Stimulated activated CD4-positive, alpha-beta T cell treated with anti-CD3 and anti-CD28 coated beads, Interleukin-4, amount 100 ng/mL, for 4 hours (primary cell): ENCODE measurements at regions not wholly inside any gene's neighbourhood (a gene's known extent, or its start where the extent isn't known, plus 50 kb on each side); places are given as distances from the start of the nearest gene placed in this dataset.
"Not testable (repeated sequence)": the region's sequence is repeated elsewhere in the genome, so short reads cannot be mapped to it uniquely, and the experiment has no call there.

Experiments used
- DNase-seq, 2 experiments: peaks; one replicate each; pipeline ENCODE4 v3.0.0-alpha.2; 2020

DNA sequence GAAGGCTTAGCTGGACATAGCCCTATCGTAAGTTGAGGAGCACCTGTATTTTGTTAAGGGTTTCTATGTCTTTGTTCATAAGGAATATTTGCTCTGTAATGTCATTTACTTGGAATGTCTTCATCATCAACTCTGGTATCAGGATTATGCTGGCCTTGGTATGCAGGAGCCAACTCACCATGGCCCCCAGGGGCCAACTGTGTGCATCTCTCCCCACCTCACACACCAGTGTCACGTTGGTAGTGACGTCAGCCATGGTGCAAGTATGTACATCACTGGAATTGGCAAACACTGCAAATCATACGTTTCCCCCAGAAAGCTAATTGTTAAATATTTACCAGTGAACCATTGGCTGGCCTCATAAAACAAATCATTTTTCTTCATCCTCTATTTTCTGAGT lies 70.8 kb downstream of the YTHDF1 start:
- DNase-seq, result no peak

- DNase-seq, result no peak
Observed at GRCh38 chr20:63142933-63143332, 73.0 kb downstream of the YTHDF1 start.

GRCh38 chr20:63141531-63141930 lies 74.4 kb downstream of the YTHDF1 start:
- DNase-seq, result no peak

- no peak for DNase-seq
Observed at GRCh38 chr20:63140514-63141433, 75.2 kb downstream of the YTHDF1 start.

GRCh38 chr20:63139837-63140236 lies 76.1 kb downstream of the YTHDF1 start:
- DNase-seq, result no peak

GRCh38 chr20:63139356-63139755 lies 76.6 kb downstream of the YTHDF1 start:
- no peak for DNase-seq

GRCh38 chr20:63138855-63139341 lies 77.0 kb downstream of the YTHDF1 start:
- no peak for DNase-seq

DNA sequence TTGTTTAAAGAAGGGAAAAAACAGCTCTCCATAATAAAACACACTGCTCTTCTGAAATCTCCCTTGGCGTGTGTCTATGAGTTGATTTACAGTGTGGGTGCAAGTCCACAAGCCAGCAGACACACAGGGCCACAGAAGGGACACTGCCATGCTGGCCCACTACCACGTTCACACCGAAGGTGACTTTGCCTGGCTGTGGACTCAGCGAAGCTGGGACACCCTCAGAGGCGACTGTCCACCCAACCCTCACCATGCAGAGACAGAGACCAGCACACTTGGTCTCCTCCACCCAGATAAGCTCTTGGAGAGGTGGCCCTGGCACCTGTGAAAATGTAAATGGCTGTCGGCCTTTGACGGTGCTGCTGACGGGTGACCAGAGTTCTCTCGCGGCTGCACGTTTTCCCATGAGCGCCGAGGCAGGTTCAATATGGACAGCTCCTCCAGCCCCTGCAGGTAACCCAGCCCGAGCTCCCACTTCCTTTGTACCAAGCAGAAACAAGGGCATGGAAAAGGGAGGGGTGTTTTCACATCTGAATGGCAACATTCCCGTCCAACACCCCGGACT lies 78.0 kb downstream of the YTHDF1 start:
- DNase-seq, result no peak

DNA sequence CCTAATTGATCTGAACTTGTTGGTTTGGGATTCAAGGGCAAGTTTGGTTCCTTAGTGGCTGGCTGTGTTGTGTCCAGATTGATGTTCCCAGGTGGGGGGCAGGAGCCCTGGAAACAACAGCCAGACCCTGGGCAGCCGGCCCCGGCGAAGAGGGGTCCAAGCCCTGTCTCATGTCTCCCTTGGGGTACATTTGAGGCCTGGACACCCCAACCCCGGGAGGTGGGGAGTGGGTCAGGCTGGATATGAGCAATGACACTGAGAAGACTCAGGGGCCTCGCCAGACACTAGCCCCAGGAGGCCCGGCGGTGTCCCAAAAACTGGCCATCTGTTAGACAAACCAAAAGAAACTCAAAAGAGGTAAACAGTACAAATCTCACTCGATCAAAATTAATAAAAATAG lies 79.6 kb downstream of the YTHDF1 start:
- no peak for DNase-seq

DNA sequence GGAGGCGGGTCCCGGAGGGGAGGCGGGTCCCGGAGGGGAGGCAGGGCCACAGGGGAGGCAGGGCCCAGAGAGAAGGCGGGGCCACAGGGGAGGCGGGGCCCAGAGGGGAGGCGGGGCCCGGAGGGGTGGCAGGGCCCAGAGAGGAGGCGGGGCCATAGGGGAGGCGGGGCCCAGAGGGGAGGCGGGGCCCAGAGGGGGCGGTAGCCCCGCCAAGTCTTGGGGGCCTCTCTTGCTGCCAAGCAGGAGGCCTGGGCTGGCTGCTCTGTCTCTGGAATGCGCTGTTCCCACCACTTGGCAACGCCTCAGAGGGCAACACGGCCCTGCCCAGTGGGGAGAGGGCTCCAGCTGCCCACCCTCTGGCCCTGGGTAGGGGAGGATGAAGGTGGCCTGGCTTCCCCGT lies 80.5 kb downstream of the YTHDF1 start:
- no peak for DNase-seq

DNA sequence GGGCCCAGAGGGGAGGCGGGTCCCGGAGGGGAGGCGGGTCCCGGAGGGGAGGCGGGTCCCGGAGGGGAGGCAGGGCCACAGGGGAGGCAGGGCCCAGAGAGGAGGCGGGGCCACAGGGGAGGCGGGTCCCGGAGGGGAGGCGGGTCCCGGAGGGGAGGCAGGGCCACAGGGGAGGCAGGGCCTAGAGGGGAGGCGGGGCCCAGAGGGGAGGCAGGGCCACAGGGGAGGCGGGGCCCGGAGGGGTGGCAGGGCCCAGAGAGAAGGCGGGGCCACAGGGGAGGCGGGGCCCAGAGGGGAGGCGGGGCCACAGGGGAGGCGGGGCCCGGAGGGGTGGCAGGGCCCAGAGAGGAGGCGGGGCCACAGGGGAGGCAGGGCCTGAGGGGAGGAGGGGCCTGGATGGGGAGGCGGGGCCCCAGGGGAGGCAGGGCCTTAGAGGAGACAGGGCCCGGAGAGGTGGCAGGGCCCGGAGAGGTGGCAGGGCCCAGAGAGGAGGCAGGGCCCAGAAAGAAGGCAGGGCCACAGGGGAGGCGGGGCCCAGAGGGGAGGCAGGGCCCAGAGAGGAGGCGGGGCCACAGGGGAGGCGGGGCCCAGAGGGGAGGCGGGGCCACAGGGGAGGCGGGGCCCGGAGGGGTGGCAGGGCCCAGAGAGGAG lies 81.1 kb downstream of the YTHDF1 start:
- not testable (repeated sequence) for DNase-seq

GRCh38 chr20:63134201-63134612 lies 81.7 kb downstream of the YTHDF1 start:
- DNase-seq, result no peak

GRCh38 chr20:63133481-63134091 lies 82.3 kb downstream of the YTHDF1 start:
- DNase-seq, result no peak

DNA sequence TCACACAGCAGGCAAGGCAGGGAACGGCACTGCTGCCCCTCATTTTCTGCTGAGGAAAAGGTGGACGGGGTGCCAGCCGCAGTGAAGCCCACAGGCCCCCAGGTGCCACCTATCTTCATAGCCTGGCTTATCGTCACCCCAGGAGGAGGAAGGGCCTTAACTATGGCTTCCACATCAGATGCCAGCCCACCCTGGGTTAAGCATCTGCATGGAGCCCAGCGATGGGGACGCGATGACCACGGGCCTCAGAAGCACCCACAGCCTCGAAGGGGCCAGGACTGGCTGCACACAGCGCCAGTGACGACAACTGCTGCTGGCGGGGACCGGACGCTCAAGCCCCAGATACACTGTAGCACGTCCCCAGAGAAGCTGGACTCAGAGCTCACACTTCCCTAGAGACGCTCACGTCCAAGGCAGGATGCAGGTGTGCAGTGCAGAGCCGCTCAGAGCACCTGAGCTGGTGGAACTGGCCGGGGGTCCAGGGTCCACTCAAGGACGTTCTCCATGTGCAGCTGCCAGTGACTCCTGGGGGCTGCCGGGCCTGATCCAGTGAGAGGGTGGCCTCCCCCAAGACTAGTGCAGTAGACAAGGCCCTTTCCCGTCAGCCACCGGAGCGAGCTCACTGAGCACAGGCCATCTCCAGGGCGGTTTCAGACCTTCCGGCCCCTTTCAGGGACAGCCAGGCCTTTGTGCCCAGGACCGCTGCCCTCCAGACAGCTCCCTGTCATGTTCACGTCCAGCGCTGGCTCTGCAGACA lies 83.0 kb downstream of the YTHDF1 start:
- DNase-seq, result no peak

DNA sequence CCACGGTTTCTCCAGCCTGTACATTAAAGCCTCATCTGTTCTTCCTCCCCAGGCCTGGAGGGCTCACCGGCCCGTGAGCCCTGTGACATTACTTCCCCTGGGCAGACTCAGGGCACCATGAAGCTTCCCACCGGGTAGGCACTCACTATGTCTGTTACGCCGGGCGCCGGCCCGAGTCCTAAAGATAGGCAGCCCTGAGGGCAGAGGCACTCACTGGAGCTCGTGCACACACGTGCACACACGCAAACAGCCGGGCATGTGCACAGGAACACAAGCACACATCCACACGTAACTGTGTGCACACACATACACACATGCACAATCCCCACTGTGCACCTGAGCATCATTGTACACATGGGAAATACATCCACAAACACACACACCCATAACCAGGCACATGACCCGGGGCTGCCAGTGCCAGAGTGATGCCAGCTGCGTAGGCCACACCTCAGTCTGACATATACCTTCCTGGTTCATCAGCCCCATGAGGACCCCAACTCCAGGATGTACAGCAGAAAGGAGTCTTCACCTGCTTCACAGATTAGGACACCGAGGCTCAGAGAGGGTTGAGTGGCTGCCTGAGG lies 83.7 kb downstream of the YTHDF1 start:
- DNase-seq, result no peak

- no peak for DNase-seq
Observed at GRCh38 chr20:63130658-63131577, 85.0 kb downstream of the YTHDF1 start.

DNA sequence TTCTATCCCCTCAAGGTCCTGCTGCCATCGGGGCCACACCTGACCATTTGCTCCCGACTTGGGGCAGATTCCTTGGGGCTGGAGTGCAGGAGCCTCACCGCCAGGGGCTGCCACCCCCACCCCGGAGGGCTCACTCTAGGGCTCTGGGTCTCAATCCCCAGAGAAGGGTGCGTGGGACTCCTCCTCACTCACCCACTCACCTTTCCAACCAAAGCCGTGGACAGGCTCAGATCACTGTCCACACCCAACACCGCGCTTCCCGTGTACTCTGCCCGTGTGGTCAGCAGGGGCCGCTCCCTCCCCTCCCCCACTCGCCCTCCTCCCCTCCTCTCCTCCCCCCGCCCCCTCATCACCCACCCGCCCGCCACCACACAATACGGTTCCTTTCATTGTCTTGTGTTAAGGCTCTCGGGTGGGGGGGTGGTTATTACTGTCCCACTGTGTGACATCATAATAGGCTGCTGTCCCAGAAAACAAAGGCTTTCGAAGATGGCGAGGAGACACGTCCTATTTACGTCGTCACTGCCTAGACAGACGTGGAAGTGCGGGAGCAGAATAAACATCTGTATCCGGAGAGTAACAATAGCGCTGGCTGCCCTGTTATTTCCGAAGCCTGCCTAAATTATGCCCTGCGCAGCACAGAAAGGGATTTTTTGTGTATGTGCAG lies 85.8 kb downstream of the YTHDF1 start:
- DNase-seq, result no peak

DNA sequence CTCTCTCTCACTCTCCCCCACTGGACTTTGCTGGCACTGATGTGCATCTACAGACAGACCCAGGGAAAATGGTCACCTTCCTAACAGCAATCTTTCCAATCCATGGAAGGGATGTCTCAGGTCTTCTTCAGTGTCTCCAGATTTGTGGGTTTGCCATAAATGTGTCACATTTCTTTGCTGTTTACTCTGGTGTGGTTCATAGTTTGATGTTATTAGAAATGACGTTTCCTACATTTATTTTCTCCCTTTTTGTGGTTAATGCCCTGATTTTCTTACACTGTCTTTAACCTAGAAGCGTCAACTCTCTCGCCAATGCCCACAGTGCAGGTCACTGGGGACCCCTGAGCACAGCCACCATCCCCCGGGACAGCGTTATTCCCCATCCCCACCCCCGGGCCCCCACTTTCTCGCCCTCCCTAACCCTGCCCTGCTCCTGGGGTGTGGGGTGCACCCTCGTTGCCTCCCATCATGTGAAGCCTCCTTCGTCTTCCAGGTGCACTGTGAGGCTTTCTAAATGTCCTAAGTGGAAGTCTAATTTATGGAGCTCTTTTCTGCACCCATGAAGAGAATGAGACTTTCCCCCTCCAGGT lies 86.5 kb downstream of the YTHDF1 start:
- no peak for DNase-seq

- DNase-seq, result no peak
Observed at GRCh38 chr20:63128956-63129355, 87.0 kb downstream of the YTHDF1 start.

DNA sequence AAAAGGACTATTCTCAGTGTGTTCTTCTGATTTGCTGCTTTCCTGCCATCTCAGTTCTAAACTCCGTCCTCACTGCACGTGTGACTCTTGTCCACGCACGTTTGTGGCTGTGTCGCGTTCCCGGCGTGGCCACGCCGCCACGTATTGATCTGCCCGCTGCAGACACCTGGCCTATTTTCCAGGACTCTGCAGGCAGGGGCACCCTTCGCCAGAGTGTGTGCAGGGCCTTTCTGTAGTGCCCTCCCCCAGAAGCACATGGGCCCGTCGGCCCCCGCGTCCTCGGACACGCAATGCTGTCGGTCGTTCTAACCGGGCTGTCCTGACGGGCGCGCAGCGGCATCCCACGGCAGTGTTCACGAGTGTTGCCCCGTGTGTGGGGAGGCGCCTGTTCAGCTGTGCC lies 87.6 kb downstream of the YTHDF1 start:
- no peak for DNase-seq
